AG09309 (cell line): ENCODE measurements at regions not wholly inside any gene's neighbourhood (a gene's known extent, or its start where the extent isn't known, plus 50 kb on each side); places are given as distances from the start of the nearest gene placed in this dataset.

Experiments
- DNase-seq: peaks from one replicate; pipeline ENCODE4 v3.0.0-alpha.2; 2010; ENCODE audit warnings: low read depth
- H3K4me3 ChIP-seq: 2 replicates; pipeline ENCODE4 v1.5.1; 2011; ENCODE audit warnings: mild to moderate bottlenecking, low read depth, low read length, moderate library complexity; ENCODE audit not compliant: control insufficient read depth
- TF ChIP-seq, protein P1 (sequence below): IDR thresholded peaks from 2 replicates; pipeline ENCODE4 v1.5.1; 2011; ENCODE audit warnings: mild to moderate bottlenecking, low read depth, low read length, inconsistent platforms; ENCODE audit not compliant: insufficient read depth, control insufficient read depth; ENCODE audit errors: missing control alignments

DNA sequence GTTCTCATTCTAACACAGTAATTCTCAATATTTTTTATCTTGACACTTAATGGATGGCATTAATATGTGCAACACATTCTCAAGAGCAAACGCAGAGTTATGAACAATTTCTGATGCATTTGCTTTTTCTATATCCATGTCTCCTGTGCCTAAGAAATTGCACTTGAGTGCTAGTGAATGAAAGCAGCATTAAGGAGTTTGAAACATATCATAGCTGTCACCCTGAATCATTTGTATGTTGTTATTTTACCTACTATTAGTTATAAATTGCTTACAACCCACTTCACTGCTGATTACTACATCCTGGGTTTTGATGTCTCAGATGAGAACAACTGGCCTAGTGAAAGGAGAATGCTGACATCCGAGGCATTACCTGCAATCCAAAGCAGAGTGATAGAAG, 387.3 kb downstream of the RASEF start:
- no peak for DNase-seq
- TF ChIP-seq, protein P1, sequence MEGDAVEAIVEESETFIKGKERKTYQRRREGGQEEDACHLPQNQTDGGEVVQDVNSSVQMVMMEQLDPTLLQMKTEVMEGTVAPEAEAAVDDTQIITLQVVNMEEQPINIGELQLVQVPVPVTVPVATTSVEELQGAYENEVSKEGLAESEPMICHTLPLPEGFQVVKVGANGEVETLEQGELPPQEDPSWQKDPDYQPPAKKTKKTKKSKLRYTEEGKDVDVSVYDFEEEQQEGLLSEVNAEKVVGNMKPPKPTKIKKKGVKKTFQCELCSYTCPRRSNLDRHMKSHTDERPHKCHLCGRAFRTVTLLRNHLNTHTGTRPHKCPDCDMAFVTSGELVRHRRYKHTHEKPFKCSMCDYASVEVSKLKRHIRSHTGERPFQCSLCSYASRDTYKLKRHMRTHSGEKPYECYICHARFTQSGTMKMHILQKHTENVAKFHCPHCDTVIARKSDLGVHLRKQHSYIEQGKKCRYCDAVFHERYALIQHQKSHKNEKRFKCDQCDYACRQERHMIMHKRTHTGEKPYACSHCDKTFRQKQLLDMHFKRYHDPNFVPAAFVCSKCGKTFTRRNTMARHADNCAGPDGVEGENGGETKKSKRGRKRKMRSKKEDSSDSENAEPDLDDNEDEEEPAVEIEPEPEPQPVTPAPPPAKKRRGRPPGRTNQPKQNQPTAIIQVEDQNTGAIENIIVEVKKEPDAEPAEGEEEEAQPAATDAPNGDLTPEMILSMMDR = no peak
- no peak overlapping the region for H3K4me3 ChIP-seq

DNA sequence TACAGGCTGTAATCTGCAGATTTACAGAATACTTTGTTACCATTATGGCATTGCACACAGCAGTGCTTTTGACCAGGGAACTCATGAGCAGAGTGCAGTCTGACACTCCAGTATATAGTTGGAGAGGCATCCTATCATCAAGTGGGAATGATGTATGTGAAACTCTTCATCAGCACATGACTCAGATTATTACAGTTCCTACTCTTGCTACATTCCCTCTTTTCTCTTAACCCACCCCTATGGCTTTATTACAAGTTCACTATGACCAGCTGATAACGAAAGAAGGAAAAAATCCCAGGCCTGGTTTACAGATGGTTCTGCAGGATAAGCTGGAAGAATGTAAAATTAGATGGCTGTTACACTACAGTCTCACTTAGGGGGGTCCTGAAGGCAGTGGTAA, 385.9 kb downstream of the RASEF start:
- H3K4me3 ChIP-seq = no peak overlapping the region
- no peak for DNase-seq
- TF ChIP-seq, protein P1 = no peak

- TF ChIP-seq, protein P1 = no peak
- DNase-seq = no peak
- no peak overlapping the region for H3K4me3 ChIP-seq
Measured at GRCh38 chr9:82679472-82679871, 383.5 kb downstream of the RASEF start.

- H3K4me3 ChIP-seq = no peak overlapping the region
- TF ChIP-seq, protein P1 = no peak
- DNase-seq = no peak
Measured at GRCh38 chr9:82680179-82680935, 382.6 kb downstream of the RASEF start.

- TF ChIP-seq, protein P1 = no peak
- DNase-seq = no peak
- no peak overlapping the region for H3K4me3 ChIP-seq
Measured at GRCh38 chr9:82681809-82682208, 381.1 kb downstream of the RASEF start.

- TF ChIP-seq, protein P1 = no peak
- no peak overlapping the region for H3K4me3 ChIP-seq
Measured at GRCh38 chr9:82682431-82682830, 380.5 kb downstream of the RASEF start.

More at GRCh38 chr9:82682431-82682830, 380.5 kb downstream of the RASEF start:
- no peak for DNase-seq
